AG08395 (cell line): ENCODE measurements at regions not wholly inside any gene's neighbourhood (a gene's known extent, or its start where the extent isn't known, plus 50 kb on each side); places are given as distances from the start of the nearest gene placed in this dataset.
A peak's percentile ranks its signal among the peaks of the same experiment; 100 is the strongest.
"Not testable (repeated sequence)": the region's sequence is repeated elsewhere in the genome, so short reads cannot be mapped to it uniquely, and the experiment has no call there.

ENCODE experiments used
- DNase-seq: peaks from one replicate; pipeline ENCODE4 v3.0.0; 2012; ENCODE audit warnings: mixed read lengths, low spot score

- no peak for DNase-seq
Measured at GRCh38 chr13:44780591-44781280, 204.6 kb upstream of the TSC22D1 start.

DNA sequence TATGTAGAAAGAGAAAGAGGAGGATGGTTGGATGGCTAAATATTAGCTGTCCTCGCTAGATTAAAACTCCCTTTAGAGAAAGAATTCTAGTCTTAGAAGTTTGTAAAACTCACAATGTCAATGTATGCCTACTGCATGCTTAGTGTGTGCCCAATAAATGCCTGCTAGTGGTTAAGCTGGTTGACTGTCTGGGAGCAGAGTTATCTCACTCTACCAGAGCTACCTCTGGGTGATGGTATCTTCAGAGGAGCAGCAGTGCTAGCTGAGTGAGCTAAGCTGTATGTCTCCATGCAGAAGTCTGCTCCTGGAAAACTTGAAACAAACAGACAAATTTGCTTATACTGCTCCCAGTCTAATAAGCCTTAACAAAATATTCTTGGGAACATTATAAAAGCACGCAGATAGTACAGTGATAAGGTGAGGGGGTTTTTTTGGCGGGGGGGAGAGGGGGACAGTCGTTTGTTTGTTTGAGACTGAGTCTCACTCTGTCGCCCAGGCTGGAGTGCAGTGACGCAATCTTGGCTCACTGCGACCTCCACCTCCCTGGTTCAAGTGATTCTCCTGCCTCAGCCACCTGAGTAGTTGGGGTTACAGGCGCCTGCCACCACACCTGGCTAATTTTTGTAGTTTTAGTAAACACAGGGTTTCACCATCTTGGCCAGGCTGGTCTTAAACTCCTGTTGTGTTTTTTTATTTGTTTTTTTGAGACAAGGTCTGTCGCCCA lies 202.8 kb upstream of the TSC22D1 start:
- DNase-seq = no peak

- not testable (repeated sequence) for DNase-seq
Measured at GRCh38 chr13:44775290-44775689, 199.2 kb upstream of the TSC22D1 start.

GRCh38 chr13:44770951-44771350 lies 194.8 kb upstream of the TSC22D1 start:
- DNase-seq = no peak

DNA sequence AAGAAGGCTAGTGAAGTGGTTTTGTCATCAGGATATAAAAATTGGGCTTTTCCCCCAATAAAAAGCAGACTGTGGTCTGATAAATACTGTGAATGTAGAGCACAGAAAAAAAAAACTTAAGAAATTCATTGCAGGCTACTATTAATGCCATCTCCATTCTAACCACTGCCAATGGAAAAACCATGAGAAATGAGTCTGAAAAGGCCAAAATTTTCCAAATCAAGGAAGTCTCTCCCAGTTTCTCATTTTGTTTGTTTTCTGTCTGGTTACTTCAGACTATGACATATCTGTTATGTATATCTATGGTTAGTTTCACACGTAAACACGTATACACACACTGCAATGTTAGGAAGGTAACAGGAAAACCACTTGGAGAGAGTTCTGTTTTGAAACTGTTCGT lies 193.6 kb upstream of the TSC22D1 start:
- DNase-seq = no peak

DNA sequence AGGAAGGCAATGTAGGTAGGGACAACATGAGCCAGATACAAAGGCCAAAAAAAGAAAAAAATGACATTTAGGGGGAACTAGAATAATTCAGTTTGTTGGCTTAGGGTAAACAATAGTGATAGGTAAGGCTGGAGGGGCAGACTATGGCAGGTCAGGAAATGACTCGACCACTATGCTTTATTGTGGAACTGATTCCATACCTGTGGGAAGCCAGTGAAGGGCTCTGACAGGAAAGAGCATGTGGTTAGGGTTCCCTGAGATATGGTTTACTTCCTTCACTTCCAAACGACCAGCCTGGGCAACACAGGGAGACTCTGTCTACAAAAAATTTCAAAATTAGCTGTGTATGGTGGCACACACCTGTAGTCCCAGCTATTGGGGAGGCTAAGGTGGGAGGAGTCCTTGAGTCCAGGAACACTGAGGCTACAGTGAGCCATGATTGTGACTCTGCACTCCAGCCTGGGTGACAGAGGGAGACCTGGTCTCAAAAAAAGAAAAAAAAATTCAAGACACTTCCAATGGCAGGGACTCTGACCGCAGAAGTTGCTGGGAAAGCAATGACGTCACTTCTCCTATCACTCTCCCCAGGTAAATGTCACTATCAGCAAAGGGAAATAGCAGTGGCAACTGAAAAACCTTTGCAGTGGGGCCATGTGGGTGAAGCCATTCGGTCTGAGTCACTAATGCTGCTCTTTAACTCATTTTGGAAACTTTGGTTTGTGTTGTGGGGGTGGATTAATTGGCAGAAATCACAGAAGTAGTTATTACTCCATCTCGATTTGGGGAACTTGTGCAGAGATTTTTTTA lies 192.8 kb upstream of the TSC22D1 start:
- DNase-seq = no peak

DNA sequence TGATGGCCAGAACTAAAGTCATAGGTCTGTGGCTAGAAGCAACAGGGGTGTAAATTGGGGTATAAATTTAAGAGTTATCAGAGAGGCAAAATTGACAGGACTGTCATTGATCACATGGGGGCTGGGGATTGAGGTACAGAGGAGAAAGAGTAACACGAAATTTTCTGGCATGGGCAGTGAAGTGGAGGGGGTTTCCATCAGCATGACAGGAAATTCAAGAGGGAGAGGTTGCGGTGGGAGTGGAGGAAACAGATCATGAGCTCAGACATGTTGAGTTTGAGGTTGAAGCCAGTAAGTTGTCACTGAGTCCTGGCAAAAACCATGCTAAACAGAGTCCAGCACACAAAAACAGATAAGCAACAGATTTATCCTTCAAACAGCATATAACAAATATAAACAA lies 192.1 kb upstream of the TSC22D1 start:
- no peak for DNase-seq

GRCh38 chr13:44765001-44765471 lies 188.9 kb upstream of the TSC22D1 start:
- DNase-seq = no peak

DNA sequence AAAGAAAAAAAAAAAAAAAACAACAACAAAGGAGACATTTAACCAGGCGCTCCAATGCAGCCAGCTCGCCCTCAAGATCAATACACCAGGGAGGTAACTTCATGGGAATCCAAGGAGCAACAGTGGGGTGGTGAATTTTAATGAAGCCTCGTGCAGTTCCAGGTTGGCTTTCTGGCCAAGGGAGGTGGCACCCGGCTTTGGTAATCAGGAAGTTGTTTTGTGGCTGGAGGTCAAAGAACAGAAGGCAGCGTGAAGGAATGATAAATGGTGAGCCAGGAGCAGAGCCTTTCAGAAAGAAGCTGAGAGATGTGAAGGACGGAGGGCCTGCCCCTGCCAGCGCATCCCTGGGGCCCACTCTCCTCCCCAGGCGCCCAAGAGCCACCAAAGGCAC lies 188.2 kb upstream of the TSC22D1 start:
- no peak for DNase-seq

- no peak for DNase-seq
Measured at GRCh38 chr13:44763615-44764301, 187.6 kb upstream of the TSC22D1 start.

DNA sequence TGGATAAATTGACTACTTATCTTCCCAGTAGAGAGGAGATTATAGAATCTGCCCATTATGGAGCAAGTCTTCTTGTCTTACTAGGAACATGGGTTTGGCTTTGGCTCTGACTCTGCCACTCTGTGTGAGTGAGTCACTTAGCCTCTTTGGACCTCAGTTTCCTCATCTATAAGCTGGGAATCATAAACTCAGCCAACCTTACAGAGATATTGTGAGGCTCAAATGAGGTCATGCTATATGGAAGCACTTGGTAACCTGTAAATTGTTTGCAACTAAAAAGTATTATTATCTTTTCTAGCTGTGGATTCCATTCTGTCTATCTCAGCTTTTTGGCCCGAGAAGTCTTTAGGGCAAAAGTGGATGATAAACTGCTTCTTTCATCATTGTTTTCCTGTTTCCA lies 186.8 kb upstream of the TSC22D1 start:
- DNase-seq = no peak

- no peak for DNase-seq
Measured at GRCh38 chr13:44760434-44760833, 184.3 kb upstream of the TSC22D1 start.

- no peak for DNase-seq
Measured at GRCh38 chr13:44759384-44760360, 183.5 kb upstream of the TSC22D1 start.

- peak; percentile 81 for DNase-seq
Measured at GRCh38 chr13:44758630-44759383, 182.7 kb upstream of the TSC22D1 start.

DNA sequence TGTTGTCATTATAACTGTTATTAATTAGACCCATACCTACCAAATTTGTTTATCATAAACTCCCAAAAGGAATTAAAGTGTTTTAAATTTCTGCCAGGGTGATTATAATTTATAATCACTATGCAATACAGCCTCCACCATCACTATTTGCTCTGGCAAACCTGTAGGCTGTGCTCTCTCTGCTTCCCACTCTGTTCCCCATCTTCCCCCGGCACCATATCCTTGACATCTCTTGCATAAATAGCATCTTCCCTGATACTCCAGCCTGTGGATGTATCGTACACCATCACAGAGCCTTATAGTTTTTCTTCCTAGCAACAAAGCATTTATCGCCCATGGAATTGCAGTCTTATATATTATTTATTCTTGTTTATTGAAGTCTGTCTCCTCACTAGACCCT lies 181.5 kb upstream of the TSC22D1 start:
- DNase-seq = no peak

DNA sequence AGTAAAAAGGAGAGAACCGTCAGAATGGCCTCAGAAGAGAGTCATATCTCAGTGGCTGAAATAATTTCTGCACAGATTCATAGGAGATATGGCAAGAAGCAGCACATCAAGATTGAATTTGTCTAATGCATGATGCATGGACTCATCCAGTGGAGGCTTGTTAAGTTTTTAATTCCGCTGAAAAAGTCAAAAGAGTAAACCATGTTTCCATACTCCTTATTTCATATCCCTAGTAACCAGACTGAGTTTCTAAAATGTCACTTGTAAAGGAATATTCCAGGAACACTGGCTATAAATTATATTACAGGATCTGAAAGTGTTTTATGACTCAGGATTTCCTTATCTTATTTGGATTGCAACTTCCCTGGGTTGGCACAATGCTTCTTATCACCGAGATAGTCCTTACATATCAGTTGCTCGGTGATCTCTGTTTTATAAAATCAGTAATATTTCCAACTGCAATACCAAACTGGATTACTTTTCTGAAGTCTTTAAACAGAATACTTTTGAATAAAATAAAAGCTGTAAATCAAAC lies 180.2 kb upstream of the TSC22D1 start:
- no peak for DNase-seq

GRCh38 chr13:44755872-44756271 lies 179.7 kb upstream of the TSC22D1 start:
- peak; percentile 61 for DNase-seq

DNA sequence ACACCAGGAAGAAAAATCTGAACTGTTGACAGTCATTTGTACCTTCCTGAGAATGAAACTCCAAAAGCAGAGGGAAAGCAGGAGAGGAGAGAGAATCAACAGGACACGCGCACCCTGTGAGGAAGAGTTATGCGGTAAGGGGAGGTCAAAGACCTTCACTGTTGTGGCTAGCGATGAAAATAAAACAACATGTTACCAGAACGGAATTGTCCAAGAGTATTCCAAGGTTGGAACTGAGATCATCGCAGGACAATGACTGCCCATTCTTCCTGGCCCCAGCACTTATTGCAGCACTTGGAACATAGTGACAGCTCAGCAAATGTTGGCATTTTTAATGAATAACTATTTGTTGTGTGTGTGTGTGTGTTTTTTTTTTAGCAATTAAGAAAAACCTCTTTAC lies 176.0 kb upstream of the TSC22D1 start:
- DNase-seq = no peak

- DNase-seq = no peak
Measured at GRCh38 chr13:44750630-44751029, 174.5 kb upstream of the TSC22D1 start.

DNA sequence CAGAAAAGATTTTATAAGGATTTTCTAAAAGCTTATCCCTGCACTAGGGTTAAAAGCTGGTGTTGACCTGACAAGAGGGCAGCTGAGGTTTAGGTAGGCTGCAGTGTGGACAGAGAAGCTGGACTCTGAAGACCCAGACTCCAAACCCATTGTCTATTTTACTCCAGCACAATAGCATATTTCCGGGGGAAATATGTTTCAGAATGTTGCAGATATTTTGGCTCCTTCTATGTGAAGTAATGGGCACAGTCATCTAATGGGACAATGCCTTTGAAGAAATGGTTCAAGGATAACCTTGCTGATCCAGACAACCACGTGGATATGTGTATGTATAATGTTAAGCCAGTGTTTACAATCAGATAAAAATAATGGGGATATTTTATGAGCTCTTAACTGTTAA lies 173.8 kb upstream of the TSC22D1 start:
- no peak for DNase-seq
